ENCODE measurements at regions not wholly inside any gene's neighbourhood (a gene's known extent, or its start where the extent isn't known, plus 50 kb on each side); places are given as distances from the start of the nearest gene placed in this dataset.
A peak's percentile ranks its signal among the peaks of the same experiment; 100 is the strongest.
"Not testable (repeated sequence)": the region's sequence is repeated elsewhere in the genome, so short reads cannot be mapped to it uniquely, and the experiment has no call there.

- Histone ChIP-seq H3K27me3 (ENCODE audit: control insufficient read depth in 3 of 3, insufficient read depth in 3 of 3, low read depth in 1 of 3, low read length in 3 of 3) (no peaks in the 10 kb centered on the region), H2BK120ac (ENCODE audit: low read depth, low read length) (no peak overlapping the region), H4K91ac (ENCODE audit: low read depth, low read length, poor library complexity) (no peak overlapping the region), H3K36me3 (replicated peaks in 1 of 2; ENCODE audit: control insufficient read depth in 2 of 2, insufficient read depth in 2 of 2, low read length in 2 of 2) (no peaks in the 10 kb centered on the region), H3K14ac (ENCODE audit: low read length) (no peak overlapping the region), H4K8ac (ENCODE audit: low read depth, low read length) (no peak overlapping the region), H3K18ac (ENCODE audit: low read length) (no peak overlapping the region), H3K9ac (ENCODE audit: low read depth, low read length, poor library complexity) (no peak overlapping the region), H3K23ac (ENCODE audit: low read depth, low read length, poor library complexity) (no peak overlapping the region), H3K4ac (ENCODE audit: low read length) (no peak overlapping the region), H2AFZ (ENCODE audit: low read length) (no peak overlapping the region), H3K4me3 (ENCODE audit: low read length in 2 of 2) (no peak overlapping the region), H3K79me1 (ENCODE audit: low read depth, low read length) (no peaks in the 10 kb centered on the region), H2BK12ac (ENCODE audit: low read length) (no peak overlapping the region), H3K4me2 (ENCODE audit: insufficient read depth, low read length, poor library complexity, severe bottlenecking) (no peak overlapping the region), H2AK5ac (ENCODE audit: low read depth, low read length) (no peak overlapping the region), H3K4me1 (ENCODE audit: control insufficient read depth in 2 of 2, insufficient read depth in 1 of 2, low read depth in 1 of 2, low read length in 2 of 2) (no peaks in the 10 kb centered on the region), H3K27ac (replicated peaks; ENCODE audit: low read length) (no peak overlapping the region), H2BK5ac (ENCODE audit: low read length) (no peak overlapping the region), H2BK15ac (ENCODE audit: low read length) (no peak overlapping the region), H3K9me3 (replicated peaks in 1 of 2; ENCODE audit: control insufficient read depth in 2 of 2, insufficient read depth in 1 of 2, low read depth in 1 of 2, low read length in 2 of 2) (no peaks in the 10 kb centered on the region)
- WGBS, 2 donors (ENCODE audit: extremely low coverage in 2 of 2, insufficient read length in 2 of 2, insufficient replicate concordance in 1 of 2) = no CpG with 5 or more reads among the region's 12 CpGs
- DNase-seq (ENCODE audit: low spot score) = no peak
Measured at GRCh38 chr6:27642744-27643456, 170.0 kb upstream of the ZNF184 start.

- not testable (repeated sequence) for H2BK12ac ChIP-seq (ENCODE audit: low read length); H4K91ac ChIP-seq (ENCODE audit: low read depth, low read length, poor library complexity); H2AK5ac ChIP-seq (ENCODE audit: low read depth, low read length); H3K9ac ChIP-seq (ENCODE audit: low read depth, low read length, poor library complexity); H3K4ac ChIP-seq (ENCODE audit: low read length); H3K4me3 ChIP-seq (ENCODE audit: low read length in 2 of 2); H3K79me1 ChIP-seq (ENCODE audit: low read depth, low read length); H2AFZ ChIP-seq (ENCODE audit: low read length); H3K27ac ChIP-seq (replicated peaks; ENCODE audit: low read length); H3K9me3 ChIP-seq (replicated peaks in 1 of 2; ENCODE audit: control insufficient read depth in 2 of 2, insufficient read depth in 1 of 2, low read depth in 1 of 2, low read length in 2 of 2); H3K4me1 ChIP-seq (ENCODE audit: control insufficient read depth in 2 of 2, insufficient read depth in 1 of 2, low read depth in 1 of 2, low read length in 2 of 2); H3K36me3 ChIP-seq (replicated peaks in 1 of 2; ENCODE audit: control insufficient read depth in 2 of 2, insufficient read depth in 2 of 2, low read length in 2 of 2); H2BK15ac ChIP-seq (ENCODE audit: low read length); H3K14ac ChIP-seq (ENCODE audit: low read length); H4K8ac ChIP-seq (ENCODE audit: low read depth, low read length); H2BK5ac ChIP-seq (ENCODE audit: low read length); H3K23ac ChIP-seq (ENCODE audit: low read depth, low read length, poor library complexity); H3K27me3 ChIP-seq (ENCODE audit: control insufficient read depth in 3 of 3, insufficient read depth in 3 of 3, low read depth in 1 of 3, low read length in 3 of 3); H3K18ac ChIP-seq (ENCODE audit: low read length); H3K4me2 ChIP-seq (ENCODE audit: insufficient read depth, low read length, poor library complexity, severe bottlenecking); DNase-seq (ENCODE audit: low spot score); H2BK120ac ChIP-seq (ENCODE audit: low read depth, low read length)
- WGBS, 2 donors (ENCODE audit: extremely low coverage in 2 of 2, insufficient read length in 2 of 2, insufficient replicate concordance in 1 of 2) = no CpG with 5 or more reads among the region's 4 CpGs
Measured at GRCh38 chr6:27635886-27636285, 163.0 kb upstream of the ZNF184 start.

- H3K9ac ChIP-seq (ENCODE audit: low read depth, low read length, poor library complexity); H4K8ac ChIP-seq (ENCODE audit: low read depth, low read length); H2BK15ac ChIP-seq (ENCODE audit: low read length); H3K9me3 ChIP-seq (replicated peaks in 1 of 2; ENCODE audit: control insufficient read depth in 2 of 2, insufficient read depth in 1 of 2, low read depth in 1 of 2, low read length in 2 of 2); H3K36me3 ChIP-seq (replicated peaks in 1 of 2; ENCODE audit: control insufficient read depth in 2 of 2, insufficient read depth in 2 of 2, low read length in 2 of 2); H2BK5ac ChIP-seq (ENCODE audit: low read length); H3K4me3 ChIP-seq (ENCODE audit: low read length in 2 of 2); DNase-seq (ENCODE audit: low spot score); H3K18ac ChIP-seq (ENCODE audit: low read length); H3K14ac ChIP-seq (ENCODE audit: low read length); H2AK5ac ChIP-seq (ENCODE audit: low read depth, low read length); H2AFZ ChIP-seq (ENCODE audit: low read length); H3K79me1 ChIP-seq (ENCODE audit: low read depth, low read length); H2BK12ac ChIP-seq (ENCODE audit: low read length); H3K4me2 ChIP-seq (ENCODE audit: insufficient read depth, low read length, poor library complexity, severe bottlenecking); H2BK120ac ChIP-seq (ENCODE audit: low read depth, low read length); H3K4ac ChIP-seq (ENCODE audit: low read length); H4K91ac ChIP-seq (ENCODE audit: low read depth, low read length, poor library complexity); H3K27ac ChIP-seq (replicated peaks; ENCODE audit: low read length); H3K4me1 ChIP-seq (ENCODE audit: control insufficient read depth in 2 of 2, insufficient read depth in 1 of 2, low read depth in 1 of 2, low read length in 2 of 2); H3K23ac ChIP-seq (ENCODE audit: low read depth, low read length, poor library complexity): not testable (repeated sequence)
- peaks cover 0 to 17% (median 0%) of the 10 kb centered on the region in 3 experiments for H3K27me3 ChIP-seq (ENCODE audit: control insufficient read depth in 3 of 3, insufficient read depth in 3 of 3, low read depth in 1 of 3, low read length in 3 of 3)
- no CpG with 5 or more reads among the region's 4 CpGs for WGBS, 2 donors (ENCODE audit: extremely low coverage in 2 of 2, insufficient read length in 2 of 2, insufficient replicate concordance in 1 of 2)
Measured at GRCh38 chr6:27633221-27633688, 160.3 kb upstream of the ZNF184 start.

- H3K9ac ChIP-seq (ENCODE audit: low read depth, low read length, poor library complexity) = no peak overlapping the region
- H3K9me3 ChIP-seq (replicated peaks in 1 of 2; ENCODE audit: control insufficient read depth in 2 of 2, insufficient read depth in 1 of 2, low read depth in 1 of 2, low read length in 2 of 2) = no peaks in the 10 kb centered on the region
- H4K91ac ChIP-seq (ENCODE audit: low read depth, low read length, poor library complexity) = no peak overlapping the region
- H3K4ac ChIP-seq (ENCODE audit: low read length) = no peak overlapping the region
- WGBS, 2 donors (ENCODE audit: extremely low coverage in 2 of 2, insufficient read length in 2 of 2, insufficient replicate concordance in 1 of 2) = no CpG with 5 or more reads among the region's 1 CpG
- H3K79me1 ChIP-seq (ENCODE audit: low read depth, low read length) = no peaks in the 10 kb centered on the region
- no peak overlapping the region for H2AFZ ChIP-seq (ENCODE audit: low read length)
- H4K8ac ChIP-seq (ENCODE audit: low read depth, low read length) = no peak overlapping the region
- H3K4me3 ChIP-seq (ENCODE audit: low read length in 2 of 2) = peak overlapping the region in 1 of 2 donors; percentile 58
- no peak overlapping the region for H3K27ac ChIP-seq (replicated peaks; ENCODE audit: low read length)
- no peak overlapping the region for H2BK12ac ChIP-seq (ENCODE audit: low read length)
- no peak overlapping the region for H3K18ac ChIP-seq (ENCODE audit: low read length)
- H3K4me2 ChIP-seq (ENCODE audit: insufficient read depth, low read length, poor library complexity, severe bottlenecking) = no peak overlapping the region
- H3K27me3 ChIP-seq (ENCODE audit: control insufficient read depth in 3 of 3, insufficient read depth in 3 of 3, low read depth in 1 of 3, low read length in 3 of 3) = peaks cover 0 to 17% (median 0%) of the 10 kb centered on the region in 3 experiments
- H3K4me1 ChIP-seq (ENCODE audit: control insufficient read depth in 2 of 2, insufficient read depth in 1 of 2, low read depth in 1 of 2, low read length in 2 of 2) = peaks cover 0 to 2% of the 10 kb centered on the region in 2 donors
- no peaks in the 10 kb centered on the region for H3K36me3 ChIP-seq (replicated peaks in 1 of 2; ENCODE audit: control insufficient read depth in 2 of 2, insufficient read depth in 2 of 2, low read length in 2 of 2)
- no peak overlapping the region for H2BK5ac ChIP-seq (ENCODE audit: low read length)
- H3K14ac ChIP-seq (ENCODE audit: low read length) = no peak overlapping the region
- no peak overlapping the region for H2AK5ac ChIP-seq (ENCODE audit: low read depth, low read length)
- no peak for DNase-seq (ENCODE audit: low spot score)
- no peak overlapping the region for H2BK120ac ChIP-seq (ENCODE audit: low read depth, low read length)
- no peak overlapping the region for H3K23ac ChIP-seq (ENCODE audit: low read depth, low read length, poor library complexity)
- H2BK15ac ChIP-seq (ENCODE audit: low read length) = no peak overlapping the region
Measured at GRCh38 chr6:27631609-27631916, 158.7 kb upstream of the ZNF184 start.
